Endodermal cell (in vitro differentiated cells): ENCODE measurements at regions not wholly inside any gene's neighbourhood (a gene's known extent, or its start where the extent isn't known, plus 50 kb on each side); places are given as distances from the start of the nearest gene placed in this dataset.
"Not testable (repeated sequence)": the region's sequence is repeated elsewhere in the genome, so short reads cannot be mapped to it uniquely, and the experiment has no call there.

Experiments used
- DNase-seq: peaks from one replicate; pipeline ENCODE4 v3.0.0-alpha.2; 2017
- H3K27ac ChIP-seq: 2 replicates; pipeline ENCODE4 v1.5.1; 2013; ENCODE audit warnings: mild to moderate bottlenecking, low read depth, low read length, moderate library complexity
- H3K27me3 ChIP-seq: 2 replicates; pipeline ENCODE4 v1.6.1; 2013; ENCODE audit warnings: mild to moderate bottlenecking, low read length, moderate library complexity; ENCODE audit not compliant: insufficient read depth, control insufficient read depth, poor library complexity, severe bottlenecking
- H3K36me3 ChIP-seq: 2 replicates; pipeline ENCODE4 v1.7.0; 2013; ENCODE audit warnings: mild to moderate bottlenecking, low read length, moderate library complexity; ENCODE audit not compliant: control insufficient read depth, insufficient read depth
- H3K4me1 ChIP-seq: one replicate; pipeline ENCODE4 v1.7.0; 2013; ENCODE audit warnings: low read length; ENCODE audit not compliant: control insufficient read depth, insufficient read depth
- H3K4me3 ChIP-seq: 2 replicates; pipeline ENCODE4 v1.5.1; 2013; ENCODE audit warnings: mild to moderate bottlenecking, low read length, moderate library complexity
- H3K9ac ChIP-seq: 2 replicates; pipeline ENCODE4 v1.6.1; 2013; ENCODE audit warnings: mild to moderate bottlenecking, low read length, moderate library complexity; ENCODE audit not compliant: poor library complexity, severe bottlenecking; ENCODE audit errors: extremely low read depth
- H3K9me3 ChIP-seq: 2 replicates; pipeline ENCODE4 v1.6.1; 2013; ENCODE audit warnings: mild to moderate bottlenecking, low read length, moderate library complexity; ENCODE audit not compliant: control insufficient read depth
- H3K27ac Mint-ChIP-seq: 2 replicates; pipeline ENCODE4 v1.8.0; 2020; ENCODE audit warnings: mixed read lengths
- H3K27me3 Mint-ChIP-seq: 2 replicates; pipeline ENCODE4 v1.8.0; 2021; ENCODE audit warnings: mild to moderate bottlenecking, mixed read lengths; ENCODE audit not compliant: insufficient read depth
- H3K36me3 Mint-ChIP-seq: 2 replicates; pipeline ENCODE4 v1.8.0; 2020; ENCODE audit warnings: low read depth, mixed read lengths
- H3K4me1 Mint-ChIP-seq: 2 replicates; pipeline ENCODE4 v1.8.0; 2020; ENCODE audit warnings: mixed read lengths
- H3K4me3 Mint-ChIP-seq: 2 replicates; pipeline ENCODE4 v1.8.0; 2020; ENCODE audit warnings: mild to moderate bottlenecking, moderate library complexity, mixed read lengths
- H3K9me3 Mint-ChIP-seq: 2 replicates; pipeline ENCODE4 v1.8.0; 2020; ENCODE audit warnings: mild to moderate bottlenecking, mixed read lengths
- WGBS, 2 experiments: methylation state at CpG; one replicate each; pipeline versions ENCODE4 v1.1.5 to v1.1.7; 2013; ENCODE audit warnings: missing lambda C conversion rate in 2 of 2, mixed read lengths in 1 of 2; ENCODE audit not compliant: insufficient coverage in 1 of 2, insufficient read length in 1 of 2; 5-methylcytosine and 5-hydroxymethylcytosine counted together
- TF ChIP-seq, protein P1 (sequence below): fragments of 200-600 bp; sonication (generic); conservative IDR thresholded peaks from 2 replicates; pipeline ENCODE4 v1.5.0; 2021; ENCODE audit warnings: antibody characterized with exemption, mild to moderate bottlenecking

DNA sequence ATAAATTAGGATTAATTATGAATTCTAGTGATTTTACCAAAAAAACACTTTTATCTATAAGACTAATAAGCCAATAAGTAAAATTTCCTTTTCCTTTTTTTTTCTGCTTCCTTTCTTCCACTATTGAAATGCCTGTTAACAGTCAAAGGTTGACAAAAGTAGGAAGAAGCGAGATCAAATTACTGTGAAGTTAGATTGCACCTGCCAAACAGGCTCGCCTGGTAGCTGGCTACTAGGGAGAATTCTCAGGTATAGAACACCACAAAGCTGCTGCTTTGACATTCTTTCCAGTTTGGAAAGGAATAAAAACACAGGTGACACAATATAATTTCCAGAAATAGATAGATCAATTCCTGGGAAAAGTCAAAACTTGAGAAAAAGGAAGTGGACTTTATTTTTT lies 749.0 kb downstream of the NSUN3 start:
- no peaks in the 10 kb centered on the region for H3K9me3 Mint-ChIP-seq
- Histone ChIP-seq H3K36me3 (no peaks in the 10 kb centered on the region), H3K4me3 (no peak overlapping the region), H3K27me3 (no peaks in the 10 kb centered on the region), H3K9me3 (no peaks in the 10 kb centered on the region), H3K27ac (no peak overlapping the region), H3K9ac (no peak overlapping the region), H3K4me1 (no peaks in the 10 kb centered on the region)
- H3K27me3 Mint-ChIP-seq, result no peaks in the 10 kb centered on the region
- no peaks in the 10 kb centered on the region for H3K4me1 Mint-ChIP-seq
- H3K4me3 Mint-ChIP-seq, result no peak overlapping the region
- no peaks in the 10 kb centered on the region for H3K36me3 Mint-ChIP-seq
- H3K27ac Mint-ChIP-seq, result no peak overlapping the region
- TF ChIP-seq, protein P1, sequence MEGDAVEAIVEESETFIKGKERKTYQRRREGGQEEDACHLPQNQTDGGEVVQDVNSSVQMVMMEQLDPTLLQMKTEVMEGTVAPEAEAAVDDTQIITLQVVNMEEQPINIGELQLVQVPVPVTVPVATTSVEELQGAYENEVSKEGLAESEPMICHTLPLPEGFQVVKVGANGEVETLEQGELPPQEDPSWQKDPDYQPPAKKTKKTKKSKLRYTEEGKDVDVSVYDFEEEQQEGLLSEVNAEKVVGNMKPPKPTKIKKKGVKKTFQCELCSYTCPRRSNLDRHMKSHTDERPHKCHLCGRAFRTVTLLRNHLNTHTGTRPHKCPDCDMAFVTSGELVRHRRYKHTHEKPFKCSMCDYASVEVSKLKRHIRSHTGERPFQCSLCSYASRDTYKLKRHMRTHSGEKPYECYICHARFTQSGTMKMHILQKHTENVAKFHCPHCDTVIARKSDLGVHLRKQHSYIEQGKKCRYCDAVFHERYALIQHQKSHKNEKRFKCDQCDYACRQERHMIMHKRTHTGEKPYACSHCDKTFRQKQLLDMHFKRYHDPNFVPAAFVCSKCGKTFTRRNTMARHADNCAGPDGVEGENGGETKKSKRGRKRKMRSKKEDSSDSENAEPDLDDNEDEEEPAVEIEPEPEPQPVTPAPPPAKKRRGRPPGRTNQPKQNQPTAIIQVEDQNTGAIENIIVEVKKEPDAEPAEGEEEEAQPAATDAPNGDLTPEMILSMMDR, result no peak
- no peak for DNase-seq
- 82 to 89% methylated on average over 2 of the region's 2 CpGs for WGBS, 2 experiments

- no peak overlapping the region for H3K9ac ChIP-seq
- WGBS, 2 experiments, result 94% methylated on average over 1 of the region's 1 CpG; no CpG with 5 or more reads in 1 of the 2 experiments
- H3K4me3 ChIP-seq, result no peak overlapping the region
- Mint-ChIP-seq H3K9me3 (no peaks in the 10 kb centered on the region), H3K4me3 (no peak overlapping the region), H3K27me3 (no peaks in the 10 kb centered on the region), H3K4me1 (no peaks in the 10 kb centered on the region), H3K27ac (no peak overlapping the region), H3K36me3 (no peaks in the 10 kb centered on the region)
- no peaks in the 10 kb centered on the region for H3K36me3 ChIP-seq
- peaks cover 4% of the 10 kb centered on the region for H3K9me3 ChIP-seq
- TF ChIP-seq, protein P1, result no peak
- DNase-seq, result no peak
- no peak overlapping the region for H3K27ac ChIP-seq
- H3K4me1 ChIP-seq, result no peaks in the 10 kb centered on the region
- no peaks in the 10 kb centered on the region for H3K27me3 ChIP-seq
These were observed 758.4 kb downstream of the NSUN3 start for GRCh38 chr3:94821241-94821640.

- H3K36me3 ChIP-seq, result no peaks in the 10 kb centered on the region
- H3K9me3 ChIP-seq, result peaks cover 11% of the 10 kb centered on the region
- no peaks in the 10 kb centered on the region for H3K27me3 ChIP-seq
- H3K4me3 ChIP-seq, result no peak overlapping the region
- TF ChIP-seq, protein P1, result no peak
- H3K9ac ChIP-seq, result no peak overlapping the region
- Mint-ChIP-seq H3K4me1 (no peaks in the 10 kb centered on the region), H3K36me3 (no peaks in the 10 kb centered on the region), H3K9me3 (no peaks in the 10 kb centered on the region), H3K4me3 (no peak overlapping the region), H3K27me3 (no peaks in the 10 kb centered on the region), H3K27ac (no peak overlapping the region)
- H3K27ac ChIP-seq, result no peak overlapping the region
- no peaks in the 10 kb centered on the region for H3K4me1 ChIP-seq
- no peak for DNase-seq
- 76% methylated on average over 2 of the region's 2 CpGs; no CpG with 5 or more reads in 1 of the 2 experiments for WGBS, 2 experiments
These were observed 759.4 kb downstream of the NSUN3 start for GRCh38 chr3:94822298-94822697.

DNA sequence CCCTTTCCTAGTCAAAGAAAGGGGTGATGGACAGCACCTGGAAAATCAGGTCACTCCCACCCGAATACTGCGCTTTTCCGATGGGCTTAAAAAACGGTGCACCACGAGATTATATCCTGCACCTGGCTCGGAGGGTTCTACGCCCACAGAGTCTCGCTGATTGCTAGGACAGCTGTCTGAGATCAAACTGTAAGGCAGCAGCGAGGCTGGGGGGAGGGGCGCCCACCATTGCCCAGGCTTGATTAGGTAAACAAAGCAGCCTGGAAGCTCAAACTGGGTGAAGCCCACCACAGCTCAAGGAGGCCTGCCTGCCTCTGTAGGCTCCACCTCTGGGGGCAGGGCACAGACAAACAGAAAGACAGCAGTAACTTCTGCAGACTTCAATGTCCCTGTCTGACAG lies 783.4 kb downstream of the NSUN3 start:
- not testable (repeated sequence) for H3K27me3 ChIP-seq

More for the DNA sequence above, 783.4 kb downstream of the NSUN3 start:
- not testable (repeated sequence) for H3K9me3 Mint-ChIP-seq, H3K36me3 ChIP-seq, H3K9me3 ChIP-seq, H3K4me3 ChIP-seq, H3K4me1 Mint-ChIP-seq, H3K27ac ChIP-seq, H3K27ac Mint-ChIP-seq, H3K36me3 Mint-ChIP-seq, H3K4me1 ChIP-seq, H3K27me3 Mint-ChIP-seq, H3K9ac ChIP-seq, H3K4me3 Mint-ChIP-seq
- 93% methylated on average over 5 to 10 of the region's 10 CpGs for WGBS, 2 experiments
- DNase-seq, result peak; percentile 45
